ENCODE measurements at regions not wholly inside any gene's neighbourhood (a gene's known extent, or its start where the extent isn't known, plus 50 kb on each side); places are given as distances from the start of the nearest gene placed in this dataset.

DNA sequence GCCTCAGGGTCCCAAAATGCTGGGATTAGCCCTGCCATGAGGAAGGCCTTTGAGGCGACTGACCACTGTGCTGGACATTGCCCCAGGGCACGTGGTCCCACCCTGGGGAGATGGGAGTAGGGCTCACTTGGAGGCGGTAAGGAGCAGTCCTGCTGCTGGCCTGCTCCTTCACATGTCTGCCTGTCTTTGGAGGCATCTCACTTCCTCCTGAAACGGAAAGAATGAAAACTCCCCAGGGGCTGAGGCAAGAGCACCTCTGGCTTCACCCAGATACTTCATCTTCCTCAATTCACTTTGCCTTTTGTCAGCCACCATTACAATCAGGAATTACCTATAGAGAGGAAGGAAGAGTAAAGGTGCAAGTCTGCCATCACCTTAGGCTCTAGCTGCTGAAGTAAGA is 59.9 kb upstream of the GATA6 start:
- TF ChIP-seq, protein P1, sequence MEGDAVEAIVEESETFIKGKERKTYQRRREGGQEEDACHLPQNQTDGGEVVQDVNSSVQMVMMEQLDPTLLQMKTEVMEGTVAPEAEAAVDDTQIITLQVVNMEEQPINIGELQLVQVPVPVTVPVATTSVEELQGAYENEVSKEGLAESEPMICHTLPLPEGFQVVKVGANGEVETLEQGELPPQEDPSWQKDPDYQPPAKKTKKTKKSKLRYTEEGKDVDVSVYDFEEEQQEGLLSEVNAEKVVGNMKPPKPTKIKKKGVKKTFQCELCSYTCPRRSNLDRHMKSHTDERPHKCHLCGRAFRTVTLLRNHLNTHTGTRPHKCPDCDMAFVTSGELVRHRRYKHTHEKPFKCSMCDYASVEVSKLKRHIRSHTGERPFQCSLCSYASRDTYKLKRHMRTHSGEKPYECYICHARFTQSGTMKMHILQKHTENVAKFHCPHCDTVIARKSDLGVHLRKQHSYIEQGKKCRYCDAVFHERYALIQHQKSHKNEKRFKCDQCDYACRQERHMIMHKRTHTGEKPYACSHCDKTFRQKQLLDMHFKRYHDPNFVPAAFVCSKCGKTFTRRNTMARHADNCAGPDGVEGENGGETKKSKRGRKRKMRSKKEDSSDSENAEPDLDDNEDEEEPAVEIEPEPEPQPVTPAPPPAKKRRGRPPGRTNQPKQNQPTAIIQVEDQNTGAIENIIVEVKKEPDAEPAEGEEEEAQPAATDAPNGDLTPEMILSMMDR (IDR thresholded peaks at IDR 0.05) = no peak
- TF ChIP-seq POLR2A (IDR thresholded peaks at IDR 0.05; ENCODE audit: low read depth) (no peak), POLR2AphosphoS5 (IDR thresholded peaks at IDR 0.05) (no peak), EP300 (IDR thresholded peaks at IDR 0.05) (no peak)

Data from esophagus muscularis mucosa (tissue), 4 donors.